Fibroblast of lung (primary cell): ENCODE measurements at regions not wholly inside any gene's neighbourhood (a gene's known extent, or its start where the extent isn't known, plus 50 kb on each side); places are given as distances from the start of the nearest gene placed in this dataset.

Source experiments
- DNase-seq, 2 donors: peaks; one replicate each; pipeline versions ENCODE4 v3.0.0 to v3.0.0-alpha.2; 2010; ENCODE audit warnings: low read depth in 2 of 2
- H2AFZ ChIP-seq: 2 replicates; pipeline ENCODE4 v1.5.1; 2012; ENCODE audit warnings: low read length, control low read depth, inconsistent platforms
- H3K27ac ChIP-seq: 2 replicates; pipeline ENCODE4 v1.5.1; 2011; ENCODE audit warnings: low read length, control low read depth; ENCODE audit not compliant: insufficient read depth
- H3K27me3 ChIP-seq: 2 replicates; pipeline ENCODE4 v1.5.1; 2011; ENCODE audit warnings: mild to moderate bottlenecking, low read length; ENCODE audit not compliant: control insufficient read depth, insufficient read depth
- H3K36me3 ChIP-seq: 2 replicates; pipeline ENCODE4 v1.5.1; 2011; ENCODE audit warnings: low read length; ENCODE audit not compliant: control insufficient read depth, insufficient read depth
- H3K4me1 ChIP-seq: 2 replicates; pipeline ENCODE4 v1.5.1; 2011; ENCODE audit warnings: low read length; ENCODE audit not compliant: control insufficient read depth, insufficient read depth; ENCODE audit errors: extremely low read depth
- H3K4me2 ChIP-seq: 2 replicates; pipeline ENCODE4 v1.5.1; 2011; ENCODE audit warnings: low read length, control low read depth; ENCODE audit not compliant: insufficient read depth; ENCODE audit errors: extremely low read depth
- H3K4me3 ChIP-seq, 4 experiments: fragments of 200-600 bp in 1 of 4; sonication (generic) in 1 of 4; replicated peaks in 1 of 4; 2 replicates each; pipeline ENCODE4 v1.5.1; 2011 to 2016; ENCODE audit warnings: low read length in 4 of 4, low read depth in 3 of 4, mild to moderate bottlenecking in 3 of 4, control low read depth in 2 of 4, inconsistent platforms in 1 of 4, mixed read lengths in 1 of 4; ENCODE audit not compliant: insufficient read depth in 1 of 4; ENCODE audit errors: control extremely low read depth in 1 of 4
- H3K79me2 ChIP-seq: 2 replicates; pipeline ENCODE4 v1.5.1; 2012; ENCODE audit warnings: mild to moderate bottlenecking, low read length, inconsistent platforms; ENCODE audit not compliant: control insufficient read depth, insufficient read depth
- H3K9ac ChIP-seq: 2 replicates; pipeline ENCODE4 v1.5.1; 2011; ENCODE audit warnings: mild to moderate bottlenecking, low read length, control low read depth; ENCODE audit not compliant: insufficient read depth
- H3K9me3 ChIP-seq: 2 replicates; pipeline ENCODE4 v1.5.1; 2012; ENCODE audit warnings: low read depth, low read length; ENCODE audit not compliant: control insufficient read depth, insufficient read depth
- H4K20me1 ChIP-seq: 2 replicates; pipeline ENCODE4 v1.5.1; 2011; ENCODE audit warnings: low read length; ENCODE audit not compliant: control insufficient read depth, insufficient read depth; ENCODE audit errors: extremely low read depth
- CTCF ChIP-seq, 2 donors: IDR thresholded peaks in 1 of 2; conservative IDR thresholded peaks in 1 of 2; 1 replicate in 1 of 2; 2 replicates in 1 of 2; pipeline ENCODE4 v1.5.1; 2011 to 2012; ENCODE audit warnings: low read length in 2 of 2, control low read depth in 1 of 2, inconsistent platforms in 1 of 2, low read depth in 1 of 2, mild to moderate bottlenecking in 1 of 2
- EZH2 ChIP-seq: IDR thresholded peaks from 2 replicates; pipeline ENCODE4 v1.5.1; 2012; ENCODE audit warnings: low read length, control low read depth, mild to moderate bottlenecking; ENCODE audit errors: missing control alignments

GRCh38 chr5:89303033-89303480 lies 420.1 kb upstream of the MEF2C start:
- Histone ChIP-seq H4K20me1 (no peaks in the 10 kb centered on the region), H2AFZ (no peak overlapping the region)
- TF ChIP-seq CTCF (conservative IDR thresholded peaks at IDR 0.05 in 1 of 2, IDR thresholded peaks at IDR 0.05 in 1 of 2; ENCODE audit: low read depth in 1 of 2, low read length in 2 of 2) (no peak), EZH2 (no peak)

GRCh38 chr5:89302102-89302891 lies 419.3 kb upstream of the MEF2C start:
- Histone ChIP-seq H3K9me3 (no peaks in the 10 kb centered on the region), H4K20me1 (no peaks in the 10 kb centered on the region), H3K4me2 (no peak overlapping the region), H3K27ac (no peak overlapping the region), H2AFZ (no peak overlapping the region), H3K27me3 (no peaks in the 10 kb centered on the region), H3K79me2 (no peaks in the 10 kb centered on the region), H3K9ac (no peak overlapping the region), H3K36me3 (no peaks in the 10 kb centered on the region), H3K4me3 (no peak overlapping the region), H3K4me1 (no peaks in the 10 kb centered on the region)
- TF ChIP-seq CTCF (conservative IDR thresholded peaks at IDR 0.05 in 1 of 2, IDR thresholded peaks at IDR 0.05 in 1 of 2; ENCODE audit: low read depth in 1 of 2, low read length in 2 of 2) (no peak), EZH2 (no peak)
- DNase-seq = no peak

More at GRCh38 chr5:89303033-89303480, 420.1 kb upstream of the MEF2C start:
- H3K4me1 ChIP-seq = no peaks in the 10 kb centered on the region
- no peaks in the 10 kb centered on the region for H3K27me3 ChIP-seq
- no peak for DNase-seq
- no peaks in the 10 kb centered on the region for H3K36me3 ChIP-seq
- no peak overlapping the region for H3K4me3 ChIP-seq
- no peak overlapping the region for H3K4me2 ChIP-seq
- no peak overlapping the region for H3K27ac ChIP-seq
- H3K79me2 ChIP-seq = no peaks in the 10 kb centered on the region
- H3K9me3 ChIP-seq = no peaks in the 10 kb centered on the region
- H3K9ac ChIP-seq = no peak overlapping the region

DNA sequence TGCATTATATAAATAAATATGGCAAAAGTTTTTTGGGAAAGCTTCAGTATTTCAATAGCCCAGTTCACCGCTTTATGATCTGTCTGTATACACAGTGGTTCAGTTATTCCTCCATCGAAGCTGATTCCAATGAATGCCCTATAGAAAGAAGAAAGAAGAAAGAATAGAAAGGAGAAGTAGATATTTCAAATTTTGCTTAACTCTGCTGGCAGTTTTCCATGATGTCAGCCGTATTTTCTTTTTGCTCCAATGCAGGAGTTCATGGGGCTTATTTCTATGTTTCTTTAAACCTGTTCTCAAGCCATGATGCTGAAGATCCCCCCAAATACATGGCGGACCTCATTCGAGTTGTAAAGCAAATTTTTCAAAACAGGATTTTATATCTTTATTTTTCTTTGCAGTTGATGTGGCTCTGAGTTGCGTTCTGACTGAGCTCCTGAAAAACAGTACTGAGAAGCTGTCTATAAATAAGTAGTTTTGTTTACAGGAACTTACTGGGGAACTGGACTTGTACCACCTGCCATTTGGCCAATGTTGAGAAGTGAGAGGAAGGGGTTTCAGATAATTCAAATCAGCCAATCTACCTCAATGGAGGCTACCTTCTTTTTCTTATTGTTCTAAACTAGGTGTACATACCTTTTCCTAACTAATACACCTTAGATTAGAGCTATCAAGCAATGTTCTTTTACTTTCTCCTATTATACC lies 418.5 kb upstream of the MEF2C start:
- H3K9me3 ChIP-seq = no peaks in the 10 kb centered on the region
- H3K36me3 ChIP-seq = no peaks in the 10 kb centered on the region
- H3K27me3 ChIP-seq = no peaks in the 10 kb centered on the region
- no peak overlapping the region for H3K9ac ChIP-seq
- no peaks in the 10 kb centered on the region for H3K4me1 ChIP-seq
- H4K20me1 ChIP-seq = no peaks in the 10 kb centered on the region
- H3K79me2 ChIP-seq = no peaks in the 10 kb centered on the region
- TF ChIP-seq EZH2 (no peak), CTCF (conservative IDR thresholded peaks at IDR 0.05 in 1 of 2, IDR thresholded peaks at IDR 0.05 in 1 of 2; ENCODE audit: low read depth in 1 of 2, low read length in 2 of 2) (no peak)
- DNase-seq = no peak
- no peak overlapping the region for H3K4me3 ChIP-seq
- H2AFZ ChIP-seq = no peak overlapping the region
- H3K27ac ChIP-seq = no peak overlapping the region
- no peak overlapping the region for H3K4me2 ChIP-seq
